NCI-H510A (cell line): ENCODE measurements at regions not wholly inside any gene's neighbourhood (a gene's known extent, or its start where the extent isn't known, plus 50 kb on each side); places are given as distances from the start of the nearest gene placed in this dataset.

Experiments used
- DNase-seq: peaks from one replicate; lab custom pipeline; 2025; lab: John Stamatoyannopoulos, UW

- DNase-seq = no peak
These were observed 692.4 kb downstream of the PCDH19 start for GRCh38 chrX:99717716-99718115.

- DNase-seq = no peak
These were observed 704.4 kb downstream of the PCDH19 start for GRCh38 chrX:99705701-99706100.

GRCh38 chrX:99703473-99703872, 706.6 kb downstream of the PCDH19 start:
- DNase-seq = no peak

GRCh38 chrX:99698451-99698850, 711.6 kb downstream of the PCDH19 start:
- DNase-seq = no peak

GRCh38 chrX:99663136-99663535, 746.9 kb downstream of the PCDH19 start:
- no peak for DNase-seq

GRCh38 chrX:99654188-99654587, 755.9 kb downstream of the PCDH19 start:
- no peak for DNase-seq

- DNase-seq = no peak
These were observed 756.7 kb downstream of the PCDH19 start for GRCh38 chrX:99653352-99653751.

GRCh38 chrX:99613041-99613440, 797.0 kb downstream of the PCDH19 start:
- no peak for DNase-seq

GRCh38 chrX:99603091-99603814, 806.8 kb downstream of the PCDH19 start:
- DNase-seq = no peak

GRCh38 chrX:99602107-99602506, 808.0 kb downstream of the PCDH19 start:
- no peak for DNase-seq

GRCh38 chrX:99588936-99589335, 821.1 kb downstream of the PCDH19 start:
- no peak for DNase-seq

GRCh38 chrX:99572711-99573110, 837.4 kb downstream of the PCDH19 start:
- DNase-seq = no peak

- no peak for DNase-seq
These were observed 860.7 kb downstream of the PCDH19 start for GRCh38 chrX:99549381-99549780.

GRCh38 chrX:99522450-99522849, 887.6 kb downstream of the PCDH19 start:
- no peak for DNase-seq

- DNase-seq = no peak
These were observed 902.3 kb downstream of the PCDH19 start for GRCh38 chrX:99507768-99508167.

GRCh38 chrX:99495453-99495852, 914.6 kb downstream of the PCDH19 start:
- DNase-seq = no peak

- DNase-seq = no peak
These were observed 915.4 kb downstream of the PCDH19 start for GRCh38 chrX:99494668-99495067.

- DNase-seq = no peak
These were observed 929.3 kb downstream of the PCDH19 start for GRCh38 chrX:99480728-99481127.

GRCh38 chrX:99469439-99469838, 940.6 kb downstream of the PCDH19 start:
- no peak for DNase-seq

GRCh38 chrX:99468993-99469392, 941.1 kb downstream of the PCDH19 start:
- DNase-seq = no peak

GRCh38 chrX:99461223-99461622, 948.9 kb downstream of the PCDH19 start:
- DNase-seq = no peak

- DNase-seq = no peak
These were observed 964.7 kb downstream of the PCDH19 start for GRCh38 chrX:99445336-99445735.

- DNase-seq = no peak
These were observed 988.3 kb downstream of the PCDH19 start for GRCh38 chrX:99421796-99422195.

- DNase-seq = no peak
These were observed 994.6 kb downstream of the PCDH19 start for GRCh38 chrX:99415470-99415869.
